ENCODE measurements at regions not wholly inside any gene's neighbourhood (a gene's known extent, or its start where the extent isn't known, plus 50 kb on each side); places are given as distances from the start of the nearest gene placed in this dataset.
"Not testable (repeated sequence)": the region's sequence is repeated elsewhere in the genome, so short reads cannot be mapped to it uniquely, and the experiment has no call there.

GRCh38 chr5:44997506-44997905 is 188.8 kb downstream of the MRPS30 start:
- FAIRE-seq, result no peak
- no peak for DNase-seq (ENCODE audit: low read depth in 1 of 2, low spot score in 1 of 2)

DNA sequence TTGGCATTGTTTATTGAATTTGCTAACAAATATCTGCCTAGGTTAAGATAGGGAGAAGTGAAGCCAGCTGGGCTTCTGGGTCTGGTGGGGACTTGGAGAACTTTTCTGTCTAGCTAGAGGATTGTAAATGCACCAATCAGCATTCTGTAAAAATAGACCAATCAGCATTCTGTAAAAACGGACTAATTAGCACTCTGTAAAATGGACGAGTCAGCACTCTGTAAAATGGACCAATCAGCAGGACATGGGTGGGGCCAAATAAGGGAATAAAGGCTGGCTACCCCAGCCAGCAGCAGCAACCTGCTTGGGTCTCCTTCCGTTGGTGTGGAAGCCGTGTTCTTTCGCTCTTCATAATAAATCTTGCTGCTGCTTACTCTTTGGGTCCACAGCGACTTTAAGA is 198.4 kb downstream of the MRPS30 start:
- POLR2A ChIA-PET; H3K4me3 ChIP-seq; CTCF ChIA-PET; H3K4me1 ChIP-seq; ATAC-seq; DNase-seq (ENCODE audit: low read depth in 1 of 2, low spot score in 1 of 2); H3K27ac ChIP-seq; FAIRE-seq; H3K9me3 ChIP-seq; H3K4me2 ChIP-seq: not testable (repeated sequence)
- TF ChIP-seq MAFK (IDR thresholded peaks at IDR 0.05; ENCODE audit: partially characterized antibody), result peak; percentile 74
- WGBS (ENCODE audit: missing lambda C conversion rate), result 18% methylated on average over 6 of the region's 6 CpGs

More at GRCh38 chr5:44997506-44997905, 188.8 kb downstream of the MRPS30 start:
- TF ChIP-seq HDAC2 (IDR thresholded peaks at IDR 0.05) (no peak), RFX5 (IDR thresholded peaks at IDR 0.05) (no peak), EHMT2 (IDR thresholded peaks at IDR 0.05; ENCODE audit: low read depth) (no peak), ZC3H11A (IDR thresholded peaks at IDR 0.05) (no peak), RNF2 (IDR thresholded peaks at IDR 0.05; ENCODE audit: borderline replicate concordance, low read depth) (no peak)
- ChIA-PET CTCF (no interaction called here), POLR2A (no interaction called here)
- no peak for ATAC-seq
- WGBS (ENCODE audit: missing lambda C conversion rate), result 18% methylated on average over 1 of the region's 1 CpG
- Histone ChIP-seq H3K4me2 (no peak overlapping the region), H3K4me3 (no peak overlapping the region), H3K9me3 (no peaks in the 10 kb centered on the region), H3K4me1 (no peaks in the 10 kb centered on the region), H3K27ac (no peak overlapping the region)

GRCh38 chr5:45017568-45017967 is 208.8 kb downstream of the MRPS30 start:
- Histone ChIP-seq H3K27ac (no peak overlapping the region), H3K4me1 (no peaks in the 10 kb centered on the region), H3K4me3 (no peak overlapping the region), H3K9me3 (no peaks in the 10 kb centered on the region), H3K4me2 (no peak overlapping the region)
- DNase-seq (ENCODE audit: low read depth in 1 of 2, low spot score in 1 of 2) (no peak), FAIRE-seq (no peak), ATAC-seq (no peak)
- TF ChIP-seq, protein P1, sequence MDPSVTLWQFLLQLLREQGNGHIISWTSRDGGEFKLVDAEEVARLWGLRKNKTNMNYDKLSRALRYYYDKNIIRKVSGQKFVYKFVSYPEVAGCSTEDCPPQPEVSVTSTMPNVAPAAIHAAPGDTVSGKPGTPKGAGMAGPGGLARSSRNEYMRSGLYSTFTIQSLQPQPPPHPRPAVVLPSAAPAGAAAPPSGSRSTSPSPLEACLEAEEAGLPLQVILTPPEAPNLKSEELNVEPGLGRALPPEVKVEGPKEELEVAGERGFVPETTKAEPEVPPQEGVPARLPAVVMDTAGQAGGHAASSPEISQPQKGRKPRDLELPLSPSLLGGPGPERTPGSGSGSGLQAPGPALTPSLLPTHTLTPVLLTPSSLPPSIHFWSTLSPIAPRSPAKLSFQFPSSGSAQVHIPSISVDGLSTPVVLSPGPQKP (IDR thresholded peaks at IDR 0.05; ENCODE audit: low read depth, low read length), result no peak
- no peak for TF ChIP-seq EHMT2 (IDR thresholded peaks at IDR 0.05; ENCODE audit: low read depth)
- no peak for TF ChIP-seq HOXA7 (CRISPR knock-in tag; IDR thresholded peaks at IDR 0.05)
- no peak for TF ChIP-seq EP300 (IDR thresholded peaks at IDR 0.05)
- TF ChIP-seq SREBF2 (IDR thresholded peaks at IDR 0.05), result no peak
- TF ChIP-seq, protein P2, sequence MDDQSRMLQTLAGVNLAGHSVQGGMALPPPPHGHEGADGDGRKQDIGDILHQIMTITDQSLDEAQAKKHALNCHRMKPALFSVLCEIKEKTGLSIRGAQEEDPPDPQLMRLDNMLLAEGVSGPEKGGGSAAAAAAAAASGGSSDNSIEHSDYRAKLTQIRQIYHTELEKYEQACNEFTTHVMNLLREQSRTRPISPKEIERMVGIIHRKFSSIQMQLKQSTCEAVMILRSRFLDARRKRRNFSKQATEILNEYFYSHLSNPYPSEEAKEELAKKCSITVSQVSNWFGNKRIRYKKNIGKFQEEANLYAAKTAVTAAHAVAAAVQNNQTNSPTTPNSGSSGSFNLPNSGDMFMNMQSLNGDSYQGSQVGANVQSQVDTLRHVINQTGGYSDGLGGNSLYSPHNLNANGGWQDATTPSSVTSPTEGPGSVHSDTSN (IDR thresholded peaks at IDR 0.05), result no peak
- no peak for TF ChIP-seq USF2 (IDR thresholded peaks at IDR 0.05)
- no peak for TF ChIP-seq SMC3 (IDR thresholded peaks at IDR 0.05)
- no peak for TF ChIP-seq FOSL2 (IDR thresholded peaks at IDR 0.05)
- no peak for TF ChIP-seq FOSL2 (CRISPR knock-in tag; IDR thresholded peaks at IDR 0.05)
- no peak for TF ChIP-seq ZSCAN20 (CRISPR knock-in tag; IDR thresholded peaks at IDR 0.05)
- TF ChIP-seq E2F6 (IDR thresholded peaks at IDR 0.05; ENCODE audit: borderline replicate concordance, low read depth), result no peak
- TF ChIP-seq KDM1A (IDR thresholded peaks at IDR 0.05; ENCODE audit: low read depth), result no peak
- 1% methylated on average over 4 of the region's 4 CpGs for WGBS (ENCODE audit: missing lambda C conversion rate)
- POLR2A ChIA-PET, result no interaction called here
- CTCF ChIA-PET, result no interaction called here

DNA sequence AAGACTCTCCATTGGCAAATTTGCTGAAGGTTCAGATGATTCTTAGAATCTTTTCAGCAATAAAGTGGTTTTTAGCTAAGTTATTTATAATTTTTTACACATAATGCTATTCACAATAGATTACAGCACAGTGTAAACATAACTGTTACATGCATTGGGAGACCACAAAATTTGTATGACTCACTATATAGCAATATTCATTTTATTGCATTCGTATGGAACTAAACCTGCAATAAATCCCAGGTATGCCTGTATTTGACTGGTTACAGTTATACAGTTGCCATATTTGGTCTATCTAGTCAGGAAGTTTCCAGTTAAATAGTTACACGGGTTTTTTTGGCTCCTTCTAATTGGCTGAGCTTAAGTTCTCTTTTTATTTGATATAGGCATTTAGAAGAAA is 220.8 kb downstream of the MRPS30 start:
- H3K9me3 ChIP-seq, result no peaks in the 10 kb centered on the region
- CTCF ChIA-PET, result interaction anchor here (0.7 kb wide), 1 partner anchor 381 kb away, joined by 3 read pairs; no protein-coding TSS in a partner anchor
- no peak for DNase-seq (ENCODE audit: low read depth in 1 of 2, low spot score in 1 of 2)
- no peak overlapping the region for H3K27ac ChIP-seq
- FAIRE-seq, result no peak
- WGBS (ENCODE audit: missing lambda C conversion rate), result 6% methylated on average over 2 of the region's 2 CpGs
- no peak for ATAC-seq
- H3K4me2 ChIP-seq, result no peak overlapping the region
- H3K4me1 ChIP-seq, result no peaks in the 10 kb centered on the region
- no peak overlapping the region for H3K4me3 ChIP-seq
- POLR2A ChIA-PET, result no interaction called here
- TF ChIP-seq POLR2A (IDR thresholded peaks at IDR 0.05; ENCODE audit: low read length), result no peak
- TF ChIP-seq KDM1A (IDR thresholded peaks at IDR 0.05; ENCODE audit: low read depth), result no peak
- TF ChIP-seq HES2 (IDR thresholded peaks at IDR 0.05), result no peak
- no peak for TF ChIP-seq TFCP2L1 (CRISPR knock-in tag; IDR thresholded peaks at IDR 0.05)
- no peak for TF ChIP-seq SMC3 (IDR thresholded peaks at IDR 0.05)
- TF ChIP-seq RARB (CRISPR knock-in tag; IDR thresholded peaks at IDR 0.05), result no peak
- TF ChIP-seq, protein P3, sequence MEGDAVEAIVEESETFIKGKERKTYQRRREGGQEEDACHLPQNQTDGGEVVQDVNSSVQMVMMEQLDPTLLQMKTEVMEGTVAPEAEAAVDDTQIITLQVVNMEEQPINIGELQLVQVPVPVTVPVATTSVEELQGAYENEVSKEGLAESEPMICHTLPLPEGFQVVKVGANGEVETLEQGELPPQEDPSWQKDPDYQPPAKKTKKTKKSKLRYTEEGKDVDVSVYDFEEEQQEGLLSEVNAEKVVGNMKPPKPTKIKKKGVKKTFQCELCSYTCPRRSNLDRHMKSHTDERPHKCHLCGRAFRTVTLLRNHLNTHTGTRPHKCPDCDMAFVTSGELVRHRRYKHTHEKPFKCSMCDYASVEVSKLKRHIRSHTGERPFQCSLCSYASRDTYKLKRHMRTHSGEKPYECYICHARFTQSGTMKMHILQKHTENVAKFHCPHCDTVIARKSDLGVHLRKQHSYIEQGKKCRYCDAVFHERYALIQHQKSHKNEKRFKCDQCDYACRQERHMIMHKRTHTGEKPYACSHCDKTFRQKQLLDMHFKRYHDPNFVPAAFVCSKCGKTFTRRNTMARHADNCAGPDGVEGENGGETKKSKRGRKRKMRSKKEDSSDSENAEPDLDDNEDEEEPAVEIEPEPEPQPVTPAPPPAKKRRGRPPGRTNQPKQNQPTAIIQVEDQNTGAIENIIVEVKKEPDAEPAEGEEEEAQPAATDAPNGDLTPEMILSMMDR (IDR thresholded peaks at IDR 0.05), result no peak
- no peak for TF ChIP-seq SREBF2 (IDR thresholded peaks at IDR 0.05)
- TF ChIP-seq, protein P1 (IDR thresholded peaks at IDR 0.05; ENCODE audit: low read depth, low read length), result no peak
- no peak for TF ChIP-seq ZFP36 (IDR thresholded peaks at IDR 0.05; ENCODE audit: borderline replicate concordance, partially characterized antibody)
- TF ChIP-seq HOXB13 (CRISPR knock-in tag; IDR thresholded peaks at IDR 0.05; ENCODE audit: low read depth), result no peak
- TF ChIP-seq MAZ (IDR thresholded peaks at IDR 0.05; ENCODE audit: borderline replicate concordance, low read depth, low read length), result no peak
